ENCODE measurements at regions not wholly inside any gene's neighbourhood (a gene's known extent, or its start where the extent isn't known, plus 50 kb on each side); places are given as distances from the start of the nearest gene placed in this dataset.

DNA sequence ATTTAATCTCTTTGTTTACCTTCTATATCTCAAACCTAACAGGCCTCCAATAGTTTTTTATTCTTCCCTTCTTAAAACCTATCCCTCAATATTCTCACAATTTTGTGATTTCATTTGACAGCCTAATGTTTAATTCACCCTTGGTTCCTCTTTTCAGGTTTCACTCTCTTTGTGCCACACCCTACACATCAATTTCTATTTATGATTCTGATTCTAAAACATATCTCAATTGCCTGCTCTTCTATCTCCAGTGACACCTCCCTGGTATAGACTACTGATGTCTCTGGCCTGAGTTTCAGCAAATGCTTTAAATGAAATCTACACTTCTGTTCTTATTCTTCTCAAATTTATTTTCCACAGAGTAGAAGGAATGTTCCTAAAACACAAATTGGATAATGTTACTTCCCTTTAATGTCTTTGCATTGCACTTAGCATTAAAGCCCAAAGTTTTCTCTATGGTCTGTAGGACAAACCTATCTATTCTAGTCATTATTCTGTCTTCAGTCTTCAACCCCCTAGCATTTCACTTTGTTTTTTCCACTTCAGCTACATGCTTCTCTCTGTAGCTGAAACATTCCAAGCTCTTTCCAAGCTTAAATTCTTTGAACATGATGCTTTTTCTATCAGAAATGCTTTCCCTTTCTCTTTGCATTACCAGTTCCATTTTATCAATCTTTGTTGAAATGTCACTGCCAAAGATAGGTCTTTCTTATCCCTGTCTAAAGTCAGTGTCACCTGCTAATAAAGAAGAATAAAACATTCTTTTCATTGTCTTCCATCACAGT, 622.0 kb downstream of the CENPC start:
- DNase-seq: no peak

DNA sequence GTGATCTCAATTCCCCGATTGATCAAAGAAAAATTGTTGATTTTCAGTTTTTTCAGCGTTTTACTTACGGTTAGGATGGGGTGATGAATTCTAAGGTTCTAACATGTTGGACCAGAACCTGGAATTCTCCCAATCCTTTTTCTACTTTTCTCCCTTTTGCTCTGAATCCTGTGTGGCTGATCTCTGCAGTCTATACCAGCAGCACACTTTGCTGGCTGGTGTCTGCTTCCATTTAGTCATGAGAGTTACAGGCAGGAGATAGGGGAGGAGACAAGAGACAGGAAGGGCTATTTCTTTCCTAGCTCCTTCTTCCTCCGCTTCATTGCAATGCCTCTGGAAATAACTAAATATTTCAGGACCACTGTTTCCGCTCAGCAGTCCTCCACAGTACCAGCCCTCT, 623.9 kb downstream of the CENPC start:
- no peak for DNase-seq

DNA sequence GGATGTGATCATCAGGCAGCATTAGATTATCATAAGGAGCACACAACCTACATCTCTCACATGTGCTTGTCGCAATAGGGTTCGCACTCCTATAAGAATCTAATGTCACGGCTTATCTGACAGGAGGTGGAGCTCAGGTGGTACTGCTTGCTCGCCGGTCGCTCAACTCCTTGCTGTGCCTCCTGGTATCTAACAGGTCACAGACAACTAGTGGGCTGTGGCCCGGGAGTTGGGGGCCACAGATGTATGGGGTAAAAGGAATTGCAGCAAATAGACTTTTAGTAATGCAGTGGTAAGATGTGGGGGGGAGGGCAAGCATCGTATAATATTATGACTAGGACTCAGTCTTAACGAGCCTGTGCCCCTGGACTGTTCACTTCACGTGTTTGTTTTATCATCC, 624.8 kb downstream of the CENPC start:
- DNase-seq: no peak

DNA sequence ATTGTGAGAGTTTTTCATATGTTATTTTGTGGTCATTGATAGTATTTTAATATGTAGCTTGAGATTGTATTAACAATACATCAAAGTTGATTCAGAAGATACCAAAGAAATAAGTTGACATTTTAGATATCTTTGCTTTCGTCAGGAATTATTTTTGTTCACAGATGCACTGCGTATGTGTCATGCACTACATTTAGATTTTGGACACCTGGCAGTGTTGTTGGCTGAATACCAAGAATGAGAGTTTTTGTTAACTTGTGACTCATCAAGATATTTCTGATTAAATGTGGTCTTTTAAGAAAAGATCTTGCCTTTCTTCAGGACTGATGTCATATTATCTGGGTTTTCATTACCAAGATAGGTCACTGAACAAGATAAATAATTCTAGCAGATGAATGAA, 633.4 kb downstream of the CENPC start:
- DNase-seq: no peak

DNA sequence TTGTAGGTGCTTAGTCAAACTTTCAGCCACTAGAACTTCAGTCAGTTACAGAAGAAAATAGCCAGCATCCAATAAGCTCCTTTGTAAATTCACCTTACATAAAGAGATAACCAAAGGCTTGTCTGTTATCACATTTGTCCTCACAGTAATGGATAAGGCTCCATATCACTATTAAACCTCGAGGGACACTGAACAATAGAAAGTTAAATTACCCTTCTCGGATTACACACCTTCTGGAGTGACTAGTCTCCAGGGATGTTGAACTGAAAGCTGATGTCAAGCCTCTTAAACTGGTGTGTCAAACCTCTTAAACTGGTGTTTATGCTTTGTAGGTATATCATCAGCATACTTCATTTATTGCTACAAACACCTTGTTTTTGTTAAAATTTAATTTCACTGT, 639.0 kb downstream of the CENPC start:
- no peak for DNase-seq

DNA sequence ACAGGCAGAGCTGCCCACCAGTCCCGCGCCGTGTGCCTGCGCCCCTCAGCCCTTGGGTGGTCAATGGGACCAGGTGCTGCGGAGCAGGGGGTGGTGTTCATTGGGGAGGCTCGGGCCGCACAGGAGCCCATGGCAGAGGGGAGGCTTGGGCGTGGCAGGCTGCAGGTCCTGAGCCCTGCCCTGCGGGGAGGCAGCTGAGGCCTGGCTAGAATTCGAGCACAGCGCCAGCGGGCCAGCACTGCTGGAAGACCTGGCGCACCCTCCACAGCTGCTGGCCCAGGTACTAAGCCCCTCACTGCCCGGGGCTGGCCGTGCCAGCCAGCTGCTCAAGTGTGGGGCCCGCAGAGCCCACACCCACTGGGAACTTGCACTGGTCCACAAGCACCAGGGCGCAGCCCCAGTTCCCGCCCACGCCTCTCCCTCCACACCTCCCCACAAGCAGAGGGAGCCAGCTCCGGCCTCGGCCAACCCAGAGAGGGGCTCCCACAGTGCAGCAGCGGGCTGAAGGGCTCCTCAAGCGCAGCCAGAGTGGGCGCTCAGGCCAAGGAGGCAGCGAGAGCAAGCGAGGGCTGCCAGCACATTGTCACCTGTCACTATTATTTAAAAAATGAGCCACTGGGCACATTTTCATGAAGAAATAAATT, 645.8 kb downstream of the CENPC start:
- DNase-seq: no peak

DNA sequence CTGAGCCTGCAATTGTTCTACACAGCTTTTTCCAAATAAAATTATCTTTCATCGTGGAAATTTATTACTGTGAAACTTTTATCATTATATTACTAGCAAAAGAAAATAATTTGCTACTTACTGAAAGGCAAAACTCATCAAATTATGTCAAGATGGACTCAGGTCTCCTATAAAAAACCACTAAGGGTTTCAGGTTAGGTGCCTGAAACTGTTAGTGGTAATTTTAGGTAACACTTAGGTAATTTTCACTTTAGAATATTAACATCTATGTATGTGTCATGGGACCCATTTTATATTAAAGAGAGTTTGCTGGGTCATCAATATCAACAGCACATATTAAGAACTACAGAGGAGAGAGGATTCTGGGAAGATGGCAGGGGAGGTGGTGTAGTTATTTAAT, 651.5 kb downstream of the CENPC start:
- no peak for DNase-seq

DNA sequence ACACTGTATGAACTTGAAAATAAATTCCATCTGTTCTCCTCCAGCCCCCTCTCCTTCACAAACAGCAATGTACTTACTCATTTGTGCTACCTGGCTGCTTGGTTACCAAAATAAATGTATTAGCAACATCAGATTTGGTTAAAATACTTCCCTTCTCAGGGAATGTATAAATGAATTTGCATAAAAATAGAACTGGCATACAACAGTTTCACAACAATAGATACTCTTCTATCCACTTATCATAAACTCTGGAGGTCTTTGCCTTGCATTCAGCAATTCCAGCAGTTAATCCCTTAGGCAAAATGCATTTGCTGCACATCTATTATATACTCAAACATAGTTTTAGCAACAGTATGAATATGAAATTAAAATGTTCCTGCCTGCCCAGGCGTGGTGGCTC, 658.2 kb downstream of the CENPC start:
- DNase-seq: no peak

DNA sequence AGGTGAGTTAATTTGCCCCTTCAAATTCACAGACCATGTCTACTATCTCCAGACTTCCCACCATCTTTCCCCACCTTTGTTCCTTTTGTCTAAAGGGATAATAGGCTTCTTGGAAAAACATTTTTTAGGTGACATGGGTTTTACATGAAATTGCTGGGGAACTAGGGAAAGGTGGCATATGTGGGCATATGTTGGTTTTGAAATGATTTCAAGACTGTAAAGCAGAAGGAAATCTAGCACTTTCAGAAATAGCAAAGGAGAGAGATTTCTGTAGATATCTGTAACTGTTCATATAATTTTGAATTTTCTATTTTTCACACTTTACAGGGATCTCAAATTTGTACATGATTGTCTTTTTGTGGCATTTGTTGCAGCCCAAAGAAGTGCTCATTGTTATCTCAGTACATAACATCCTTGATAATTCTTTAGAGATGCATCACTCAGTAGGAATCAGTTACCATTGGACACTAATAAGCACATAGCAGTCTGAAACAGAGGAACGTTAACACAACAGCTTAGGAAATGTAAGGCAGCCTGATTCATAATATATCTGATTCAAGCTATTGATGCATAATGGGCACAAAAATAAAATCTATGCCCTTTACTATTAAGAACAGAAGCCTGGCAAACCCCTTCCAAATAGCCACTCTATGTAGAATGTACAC, 659.7 kb downstream of the CENPC start:
- no peak for DNase-seq

DNA sequence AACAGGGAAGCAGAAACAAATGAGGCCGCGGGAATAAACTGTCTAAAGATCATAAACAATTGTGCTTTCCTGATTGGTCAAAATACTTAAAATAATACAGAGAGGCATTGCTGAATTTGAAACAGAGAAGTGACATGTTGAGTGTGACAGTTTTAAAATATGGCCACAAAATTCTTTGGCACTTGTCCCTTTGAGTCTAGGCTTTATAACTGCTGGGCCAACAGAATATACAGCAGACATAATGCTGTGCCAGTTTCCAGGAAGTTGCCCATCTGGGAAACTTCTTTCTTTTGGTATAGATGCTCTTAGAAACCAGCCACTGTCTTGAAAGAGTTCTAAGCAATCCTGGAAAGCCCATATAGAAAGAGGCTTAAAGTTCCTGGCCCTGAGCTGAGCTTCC, 668.4 kb downstream of the CENPC start:
- no peak for DNase-seq

DNA sequence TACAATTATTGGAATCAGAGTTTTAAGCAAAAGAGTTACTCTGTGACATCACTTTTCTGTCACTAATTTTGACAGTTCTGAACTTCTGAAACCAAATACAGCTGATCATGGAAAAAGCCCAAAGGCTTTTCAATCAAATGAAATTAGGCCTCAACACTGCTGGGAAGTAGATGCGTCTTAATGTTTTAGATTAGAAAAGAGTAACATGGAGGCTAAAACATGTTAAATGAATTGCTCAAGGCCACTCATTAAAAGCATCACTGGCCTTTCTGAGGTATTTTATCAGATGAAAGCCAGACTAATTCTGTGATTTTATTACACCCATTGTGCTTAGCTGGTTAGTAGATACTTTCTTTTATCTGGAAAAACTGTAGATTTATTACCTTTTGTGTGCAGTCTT, 672.6 kb downstream of the CENPC start:
- no peak for DNase-seq

DNA sequence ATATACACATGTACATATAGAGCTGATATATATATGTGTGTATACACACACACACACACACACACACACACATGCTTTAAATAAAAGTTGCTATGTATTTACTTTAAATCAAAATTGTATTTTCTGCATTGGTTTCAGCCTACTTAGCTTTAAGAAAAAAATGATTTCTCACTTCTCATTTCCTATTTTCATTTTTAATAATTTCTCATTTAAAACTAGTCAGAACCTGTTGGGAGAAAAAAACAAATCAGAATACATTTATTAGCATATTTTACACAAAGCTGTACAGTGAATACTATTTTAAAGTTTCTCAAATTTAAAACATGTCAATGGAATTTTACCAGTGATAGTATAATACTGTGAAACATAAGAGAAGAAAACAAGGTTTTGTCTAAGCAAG, 681.8 kb downstream of the CENPC start:
- no peak for DNase-seq

DNA sequence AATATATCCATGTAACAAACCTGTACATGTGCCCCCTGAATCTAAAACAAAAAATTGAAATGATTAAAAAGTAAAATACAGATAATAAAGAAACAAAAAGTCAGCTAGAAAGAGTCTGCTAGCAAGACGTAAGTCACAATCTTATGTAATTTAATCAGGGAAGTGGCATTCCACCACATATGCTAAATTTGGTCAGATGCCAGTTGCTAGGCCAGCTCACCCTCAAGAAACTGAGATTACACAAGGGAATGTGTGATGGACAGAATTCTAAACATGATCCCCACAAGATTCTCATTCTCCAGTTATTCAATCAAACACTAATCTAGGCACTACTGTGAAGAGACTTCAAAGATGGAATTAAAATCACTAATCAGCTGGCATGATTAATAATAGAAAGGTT, 689.3 kb downstream of the CENPC start:
- no peak for DNase-seq

DNA sequence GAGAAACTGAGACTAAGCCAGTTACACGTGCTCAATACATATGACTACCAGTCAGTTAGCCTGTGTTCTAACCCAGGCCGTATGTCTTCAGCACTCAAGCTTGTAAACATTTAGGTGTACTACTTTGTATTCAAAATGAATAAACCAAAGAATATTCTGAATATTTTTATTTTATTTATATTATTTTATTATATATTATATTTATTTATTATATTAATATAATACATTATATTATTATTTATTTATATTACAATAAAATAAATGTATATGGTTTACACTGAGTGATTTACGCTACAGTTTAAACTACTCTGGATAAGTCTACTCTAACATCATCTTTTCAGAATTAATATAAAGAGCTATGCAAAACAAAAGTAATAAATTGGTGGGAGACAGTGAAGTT, 691.5 kb downstream of the CENPC start:
- no peak for DNase-seq

DNA sequence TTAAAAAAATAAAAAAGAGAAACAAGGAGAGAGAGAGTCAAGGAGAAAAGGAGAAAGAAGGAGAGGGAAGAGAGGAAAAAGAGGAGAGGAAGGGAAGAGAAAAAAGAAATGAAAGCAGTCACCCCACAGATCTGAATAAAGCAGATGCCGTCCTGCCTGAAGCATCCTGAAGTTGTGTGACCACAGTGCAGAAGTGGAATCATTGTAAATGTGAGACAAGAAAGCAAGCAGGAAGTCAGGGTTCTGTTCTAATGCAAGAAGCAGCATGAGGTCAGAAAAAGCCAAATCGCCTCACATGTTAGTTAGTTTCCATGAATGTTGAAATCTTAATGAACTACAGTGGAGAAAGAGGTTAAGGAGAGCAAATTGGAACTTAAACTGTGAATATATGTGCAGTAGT, 692.5 kb downstream of the CENPC start:
- no peak for DNase-seq

DNA sequence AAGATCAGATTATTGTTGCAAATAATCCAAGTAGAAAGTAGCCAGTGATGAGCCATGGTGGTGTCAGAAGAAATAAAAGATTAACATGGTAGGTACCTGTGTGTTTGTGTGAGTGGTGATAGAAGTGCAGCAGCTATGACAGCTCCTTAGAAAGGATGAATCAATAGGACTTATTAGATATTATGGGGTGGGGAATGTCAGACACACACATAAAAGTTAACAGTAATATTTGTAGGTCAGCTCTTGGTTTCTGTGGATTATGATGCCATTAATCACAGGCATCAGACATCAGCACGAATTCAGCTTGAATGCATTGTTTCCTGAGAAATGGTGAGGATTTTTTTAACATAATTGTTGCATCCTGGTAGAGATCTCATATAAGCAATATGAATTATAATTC, 695.7 kb downstream of the CENPC start:
- DNase-seq: no peak

DNA sequence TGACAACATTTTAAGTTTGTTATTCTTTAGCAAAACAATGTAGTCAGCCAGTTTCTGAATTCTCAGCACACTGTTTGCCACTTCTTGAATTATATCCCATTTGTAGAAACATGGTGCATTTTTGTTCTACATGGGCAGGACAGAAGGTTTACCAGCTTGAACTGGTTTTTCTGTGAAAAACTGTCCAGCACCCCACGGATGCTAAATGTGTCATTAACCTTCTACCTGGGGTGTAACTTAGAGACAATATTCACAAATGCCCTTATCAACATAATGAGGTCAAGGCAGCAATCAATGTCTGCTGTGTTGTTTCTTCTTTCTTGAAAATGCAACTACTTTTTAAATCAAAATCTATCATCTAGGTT, 702.6 kb downstream of the CENPC start:
- no peak for DNase-seq

DNA sequence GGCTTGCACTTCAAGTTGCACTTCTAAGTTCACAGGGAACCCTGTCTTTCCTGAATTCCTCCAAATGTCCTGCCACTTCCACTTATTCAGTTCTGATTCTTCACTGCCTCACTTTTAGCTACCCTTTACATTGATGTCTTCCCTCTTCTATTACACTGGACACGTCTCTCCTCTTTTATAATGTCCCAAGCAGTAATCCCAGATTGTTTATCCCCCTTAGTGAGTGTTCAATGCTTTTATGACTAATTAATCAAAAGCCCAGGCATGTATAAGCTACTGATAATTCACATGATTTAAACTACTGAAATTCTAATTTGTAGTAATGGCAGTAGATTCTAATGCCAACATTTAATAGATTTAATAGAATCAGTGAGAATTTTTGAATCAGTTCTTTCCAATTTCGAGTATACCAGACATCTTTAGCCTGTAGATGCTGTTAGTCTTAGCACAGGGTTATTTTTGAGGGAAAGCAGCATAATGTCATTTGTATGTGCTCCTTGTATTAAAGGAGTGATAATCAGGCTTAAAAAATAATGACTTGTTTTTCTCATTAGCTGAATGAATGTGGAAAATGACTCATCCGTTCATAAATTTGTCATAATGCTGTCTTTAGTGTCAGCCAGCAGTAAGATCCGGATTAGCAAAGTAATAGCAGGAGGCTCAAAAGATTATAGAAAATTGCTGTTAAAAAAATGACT, 703.1 kb downstream of the CENPC start:
- DNase-seq: no peak

DNA sequence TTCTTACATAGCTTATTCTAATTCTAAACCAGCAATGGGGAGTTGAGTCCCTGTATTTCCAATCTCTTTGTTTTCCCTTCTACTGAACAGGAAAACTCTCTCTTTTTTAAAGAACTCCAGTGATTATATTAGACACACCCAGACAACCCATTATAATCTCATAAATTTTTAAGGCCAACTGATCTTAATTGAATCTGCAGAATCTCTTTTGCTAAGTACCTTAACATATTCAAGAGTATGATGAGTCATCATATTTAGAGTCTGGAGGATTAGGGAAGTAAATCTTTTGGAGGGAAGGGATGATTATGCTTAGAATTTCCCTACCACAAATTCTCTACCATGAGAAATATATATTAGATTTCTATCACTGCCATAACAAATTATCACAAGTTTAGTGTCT, 705.1 kb downstream of the CENPC start:
- no peak for DNase-seq

DNA sequence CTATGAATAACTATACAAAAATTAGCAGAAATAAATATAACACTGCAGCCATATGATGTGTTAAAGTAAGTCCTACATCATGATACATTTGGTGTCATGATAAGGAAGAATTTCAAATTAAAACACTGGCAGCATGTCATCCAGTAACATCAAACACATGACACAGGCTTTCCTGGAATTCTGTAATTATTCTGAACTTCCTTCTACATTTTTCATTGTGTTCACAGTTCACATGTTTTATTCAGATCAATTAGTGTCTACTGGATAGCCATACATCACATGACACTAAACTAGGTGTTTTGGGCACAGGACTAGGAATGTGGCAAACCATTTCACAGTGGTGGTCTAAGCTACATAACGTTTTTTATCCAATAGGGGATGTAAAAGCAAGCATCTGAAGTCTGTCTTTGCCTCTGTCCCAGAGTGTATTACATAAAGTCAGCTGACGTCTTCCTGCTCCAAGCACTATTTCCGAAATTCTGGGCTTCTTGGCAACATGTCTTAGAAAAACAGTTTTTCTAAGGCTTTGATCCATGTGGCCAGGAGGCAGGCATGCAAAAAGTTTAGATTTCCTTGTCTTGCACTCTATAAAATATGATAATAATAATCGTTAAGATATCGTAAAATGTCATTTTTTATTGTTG, 707.9 kb downstream of the CENPC start:
- DNase-seq: no peak

DNA sequence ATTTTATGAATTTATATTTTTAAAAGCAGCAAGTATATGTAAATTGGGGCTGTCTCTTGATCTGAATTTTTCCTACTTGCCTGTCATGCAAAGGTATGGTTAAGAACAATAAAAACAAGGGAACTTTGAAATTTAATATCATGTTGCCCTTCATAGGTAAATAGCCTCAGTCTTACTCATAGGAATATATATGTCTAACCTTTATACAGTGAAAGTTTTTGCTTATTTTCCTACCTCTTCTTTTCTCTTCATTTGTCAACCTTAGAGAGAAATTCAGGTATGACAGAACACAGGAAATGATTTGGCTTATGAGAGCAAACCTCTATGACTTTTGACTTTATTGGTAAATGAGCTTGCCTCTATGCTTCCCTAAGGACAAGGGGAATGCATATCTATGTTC, 716.0 kb downstream of the CENPC start:
- no peak for DNase-seq

DNA sequence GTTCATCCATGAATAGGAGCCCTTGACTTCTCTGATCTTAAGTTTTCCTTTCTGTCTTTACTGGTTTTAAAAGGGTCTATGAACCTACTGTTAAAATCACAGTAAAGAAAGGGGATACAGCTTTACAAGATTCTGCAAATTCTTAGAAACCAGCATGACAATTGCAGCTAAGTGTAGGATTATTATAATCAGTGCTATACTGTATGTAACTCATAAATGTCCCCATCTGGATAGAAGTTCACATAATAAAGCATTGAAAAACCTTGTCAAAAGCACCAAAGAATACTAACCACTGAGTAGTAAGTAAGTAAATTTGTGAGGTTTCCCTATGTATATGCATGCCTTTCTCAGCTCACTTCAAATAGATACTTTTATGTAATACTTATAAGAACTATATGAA, 724.6 kb downstream of the CENPC start:
- no peak for DNase-seq

DNA sequence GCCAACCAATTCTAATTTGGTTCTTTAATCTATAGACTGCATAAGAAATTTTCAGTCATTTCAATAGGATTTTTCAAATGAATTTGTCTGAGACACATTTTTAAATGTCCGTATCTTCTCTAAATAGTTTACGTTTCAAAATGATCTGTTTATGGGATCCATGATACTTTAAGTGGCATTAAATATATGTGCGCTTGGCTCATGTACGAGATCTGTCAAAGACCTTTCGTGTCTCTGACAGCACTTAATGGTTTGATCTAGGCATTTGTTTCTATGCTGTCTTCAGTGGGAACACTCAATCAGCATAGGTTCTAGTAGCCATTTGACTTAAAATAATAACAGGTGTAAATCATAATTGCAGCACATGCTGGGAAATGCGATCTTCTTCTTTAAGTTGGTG, 731.0 kb downstream of the CENPC start:
- no peak for DNase-seq
